Neural crest cell (in vitro differentiated cells): ENCODE measurements at regions not wholly inside any gene's neighbourhood (a gene's known extent, or its start where the extent isn't known, plus 50 kb on each side); places are given as distances from the start of the nearest gene placed in this dataset.

Experiments used
- DNase-seq: peaks from one replicate; pipeline ENCODE4 v3.0.0; 2021; ENCODE audit warnings: low read depth, mixed read lengths, low spot score
- H3K27ac Mint-ChIP-seq: one replicate; pipeline ENCODE4 v1.8.0; 2021; ENCODE audit warnings: mild to moderate bottlenecking, mixed read lengths; ENCODE audit not compliant: unreplicated experiment
- H3K27me3 Mint-ChIP-seq: 2 replicates; pipeline ENCODE4 v1.8.0; 2021; ENCODE audit warnings: low read depth, mild to moderate bottlenecking, mixed read lengths
- H3K36me3 Mint-ChIP-seq: 2 replicates; pipeline ENCODE4 v1.8.0; 2021; ENCODE audit warnings: low read depth, mild to moderate bottlenecking, mixed read lengths
- H3K4me1 Mint-ChIP-seq: 2 replicates; pipeline ENCODE4 v1.8.0; 2021; ENCODE audit warnings: mixed read lengths
- H3K4me3 Mint-ChIP-seq: one replicate; pipeline ENCODE4 v1.8.0; 2021; ENCODE audit warnings: mild to moderate bottlenecking, mixed read lengths
- H3K9me3 Mint-ChIP-seq: 2 replicates; pipeline ENCODE4 v1.8.0; 2021; ENCODE audit warnings: mixed read lengths
- TF ChIP-seq, protein P1 (sequence below): fragments of 200-600 bp; sonication (generic); conservative IDR thresholded peaks from 2 replicates; pipeline ENCODE4 v1.5.0; 2021; ENCODE audit warnings: antibody characterized with exemption, mild to moderate bottlenecking

DNA sequence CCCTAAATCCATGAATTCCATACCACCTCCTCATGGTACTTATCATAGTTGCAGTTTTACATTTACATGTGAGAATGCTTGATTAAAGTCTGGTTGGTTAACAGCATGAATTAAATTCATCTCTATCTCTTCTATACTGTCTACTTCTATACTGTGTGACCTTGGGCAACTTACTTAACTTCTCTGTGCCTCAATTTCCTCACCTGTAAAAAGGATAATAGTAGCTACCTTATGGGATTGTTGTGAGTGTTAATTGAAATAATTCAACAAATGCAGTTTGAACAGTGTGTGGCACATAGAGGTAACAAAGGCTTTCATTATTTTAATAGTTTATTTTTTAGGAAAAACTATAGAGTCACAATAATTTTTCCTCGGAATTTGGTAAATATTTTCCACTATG is 231.3 kb downstream of the RRAGC start:
- Mint-ChIP-seq H3K27ac (no peak overlapping the region), H3K4me3 (no peak overlapping the region), H3K9me3 (peaks cover 5% of the 10 kb centered on the region), H3K27me3 (peaks cover 29% of the 10 kb centered on the region), H3K4me1 (peaks cover 14% of the 10 kb centered on the region), H3K36me3 (peaks cover 5% of the 10 kb centered on the region)
- TF ChIP-seq, protein P1, sequence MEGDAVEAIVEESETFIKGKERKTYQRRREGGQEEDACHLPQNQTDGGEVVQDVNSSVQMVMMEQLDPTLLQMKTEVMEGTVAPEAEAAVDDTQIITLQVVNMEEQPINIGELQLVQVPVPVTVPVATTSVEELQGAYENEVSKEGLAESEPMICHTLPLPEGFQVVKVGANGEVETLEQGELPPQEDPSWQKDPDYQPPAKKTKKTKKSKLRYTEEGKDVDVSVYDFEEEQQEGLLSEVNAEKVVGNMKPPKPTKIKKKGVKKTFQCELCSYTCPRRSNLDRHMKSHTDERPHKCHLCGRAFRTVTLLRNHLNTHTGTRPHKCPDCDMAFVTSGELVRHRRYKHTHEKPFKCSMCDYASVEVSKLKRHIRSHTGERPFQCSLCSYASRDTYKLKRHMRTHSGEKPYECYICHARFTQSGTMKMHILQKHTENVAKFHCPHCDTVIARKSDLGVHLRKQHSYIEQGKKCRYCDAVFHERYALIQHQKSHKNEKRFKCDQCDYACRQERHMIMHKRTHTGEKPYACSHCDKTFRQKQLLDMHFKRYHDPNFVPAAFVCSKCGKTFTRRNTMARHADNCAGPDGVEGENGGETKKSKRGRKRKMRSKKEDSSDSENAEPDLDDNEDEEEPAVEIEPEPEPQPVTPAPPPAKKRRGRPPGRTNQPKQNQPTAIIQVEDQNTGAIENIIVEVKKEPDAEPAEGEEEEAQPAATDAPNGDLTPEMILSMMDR = no peak
- DNase-seq = no peak

DNA sequence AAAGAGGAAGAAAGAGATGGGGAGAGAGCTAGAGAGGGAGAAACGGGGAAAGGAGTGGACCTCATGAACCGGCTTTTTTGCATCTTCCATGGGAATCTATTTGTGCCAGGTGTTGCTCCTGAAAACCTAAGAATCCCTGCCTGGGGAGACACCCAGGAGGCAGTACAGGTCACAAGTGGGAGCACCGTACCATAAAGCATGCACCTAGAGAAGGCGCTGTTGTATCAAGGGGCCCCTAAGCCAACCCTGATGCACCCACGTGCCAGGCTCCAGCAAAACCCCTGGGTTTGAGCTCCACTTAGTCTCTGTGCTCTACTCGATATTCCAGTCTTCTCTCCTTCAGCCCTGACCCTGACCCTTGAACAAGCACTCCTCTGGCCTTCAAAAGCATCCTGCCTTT is 233.6 kb downstream of the RRAGC start:
- Mint-ChIP-seq H3K36me3 (no peaks in the 10 kb centered on the region), H3K9me3 (peaks cover 5% of the 10 kb centered on the region), H3K4me1 (peaks cover 14% of the 10 kb centered on the region), H3K4me3 (no peak overlapping the region), H3K27me3 (peaks cover 12% of the 10 kb centered on the region), H3K27ac (no peak overlapping the region)
- DNase-seq = no peak
- TF ChIP-seq, protein P1 = no peak

DNA sequence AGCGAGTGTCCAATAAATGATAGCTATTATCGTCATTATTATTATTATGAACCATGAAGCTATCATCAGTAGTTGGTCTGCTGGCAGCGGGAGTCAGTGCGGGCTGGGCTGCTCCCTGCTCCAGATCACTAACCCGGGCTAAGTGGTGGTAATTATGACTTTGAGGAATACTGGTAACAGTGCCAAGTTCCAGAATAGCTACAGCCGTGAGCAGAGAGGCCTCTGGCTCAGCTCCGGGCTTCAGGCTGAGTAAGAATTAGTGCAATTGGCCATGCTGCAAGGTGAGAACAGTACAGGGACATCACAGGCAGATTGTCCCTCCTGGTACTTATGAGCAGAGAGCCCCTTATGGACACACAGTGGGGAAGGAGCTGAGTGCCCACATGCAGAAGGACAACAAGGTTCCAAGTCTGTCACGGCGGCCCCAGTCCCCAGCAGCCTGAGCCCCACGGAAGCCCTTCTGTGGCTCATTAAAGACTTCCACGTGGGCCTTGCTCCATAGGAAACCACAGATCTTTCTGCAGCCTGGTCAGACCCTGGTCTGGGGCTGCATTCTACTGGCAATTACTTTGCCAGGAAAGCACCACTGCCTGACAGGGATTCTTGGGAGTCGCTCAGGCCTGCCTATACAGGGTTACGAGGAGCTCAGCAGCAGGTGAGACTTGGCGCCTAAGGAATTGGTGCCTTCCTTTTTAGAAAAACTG is 235.1 kb downstream of the RRAGC start:
- TF ChIP-seq, protein P1 = no peak
- Mint-ChIP-seq H3K27me3 (peaks cover 6% of the 10 kb centered on the region), H3K9me3 (no peaks in the 10 kb centered on the region)

DNA sequence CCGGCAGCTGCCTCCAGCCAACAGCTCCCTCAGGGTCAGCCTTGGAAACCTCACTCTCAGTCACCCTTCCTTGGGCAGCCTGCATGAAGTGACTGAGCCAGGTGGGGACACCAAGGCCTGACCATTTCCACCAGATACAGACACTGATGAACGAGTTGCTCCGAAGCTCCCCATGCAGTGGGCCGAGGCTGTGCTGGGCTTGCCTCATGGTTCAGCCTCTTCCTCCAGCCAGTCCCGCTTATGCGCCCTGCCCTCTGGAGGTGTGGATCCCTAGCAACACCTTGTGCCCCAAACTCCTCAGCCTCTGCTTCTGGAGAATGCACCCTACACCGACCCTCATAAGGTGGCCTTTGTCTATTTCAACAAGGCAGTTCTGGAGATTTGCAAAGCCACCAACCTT is 236.0 kb downstream of the RRAGC start:
- Mint-ChIP-seq H3K27me3 (peaks cover 6% of the 10 kb centered on the region), H3K9me3 (no peaks in the 10 kb centered on the region), H3K4me3 (no peak overlapping the region), H3K36me3 (no peaks in the 10 kb centered on the region), H3K4me1 (peaks cover 20% of the 10 kb centered on the region), H3K27ac (no peak overlapping the region)
- TF ChIP-seq, protein P1 = no peak
- DNase-seq = no peak

More for the DNA sequence above, 235.1 kb downstream of the RRAGC start:
- Mint-ChIP-seq H3K4me3 (no peak overlapping the region), H3K36me3 (no peaks in the 10 kb centered on the region), H3K27ac (no peak overlapping the region), H3K4me1 (peaks cover 14% of the 10 kb centered on the region)
- DNase-seq = no peak

DNA sequence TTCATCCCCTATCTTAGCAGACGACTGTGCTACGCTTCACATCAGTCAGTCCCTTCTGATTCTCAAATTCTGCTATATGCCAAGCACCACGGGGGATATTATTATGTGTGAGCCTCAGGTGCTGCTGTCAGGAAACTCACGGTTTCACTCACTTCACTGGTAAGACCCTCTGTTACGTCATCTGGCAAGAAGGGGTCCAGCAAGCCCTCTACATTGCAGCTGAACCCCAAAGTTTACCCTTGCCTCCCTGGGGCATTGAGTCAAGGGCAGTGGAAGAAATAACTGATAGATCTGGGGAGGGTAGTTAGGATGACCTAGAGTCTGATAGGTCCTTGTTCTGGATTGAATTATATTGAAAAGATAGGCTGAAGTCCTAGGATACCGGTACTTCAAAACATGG is 237.4 kb downstream of the RRAGC start:
- H3K36me3 Mint-ChIP-seq = no peaks in the 10 kb centered on the region
- no peaks in the 10 kb centered on the region for H3K9me3 Mint-ChIP-seq
- TF ChIP-seq, protein P1 = no peak
- no peak overlapping the region for H3K27ac Mint-ChIP-seq
- peaks cover 28% of the 10 kb centered on the region for H3K4me1 Mint-ChIP-seq
- no peak overlapping the region for H3K4me3 Mint-ChIP-seq
- DNase-seq = no peak
- H3K27me3 Mint-ChIP-seq = peaks cover 6% of the 10 kb centered on the region
